Fibroblast of lung (primary cell): ENCODE measurements at regions not wholly inside any gene's neighbourhood (a gene's known extent, or its start where the extent isn't known, plus 50 kb on each side); places are given as distances from the start of the nearest gene placed in this dataset.

Source experiments
- EZH2 ChIP-seq: IDR thresholded peaks from 2 replicates; pipeline ENCODE4 v1.5.1; 2012; ENCODE audit warnings: low read length, control low read depth, mild to moderate bottlenecking; ENCODE audit errors: missing control alignments
- TF ChIP-seq, protein P1 (sequence below), 2 donors: IDR thresholded peaks in 1 of 2; conservative IDR thresholded peaks in 1 of 2; 1 replicate in 1 of 2; 2 replicates in 1 of 2; pipeline ENCODE4 v1.5.1; 2011 to 2012; ENCODE audit warnings: low read length in 2 of 2, control low read depth in 1 of 2, inconsistent platforms in 1 of 2, low read depth in 1 of 2, mild to moderate bottlenecking in 1 of 2

DNA sequence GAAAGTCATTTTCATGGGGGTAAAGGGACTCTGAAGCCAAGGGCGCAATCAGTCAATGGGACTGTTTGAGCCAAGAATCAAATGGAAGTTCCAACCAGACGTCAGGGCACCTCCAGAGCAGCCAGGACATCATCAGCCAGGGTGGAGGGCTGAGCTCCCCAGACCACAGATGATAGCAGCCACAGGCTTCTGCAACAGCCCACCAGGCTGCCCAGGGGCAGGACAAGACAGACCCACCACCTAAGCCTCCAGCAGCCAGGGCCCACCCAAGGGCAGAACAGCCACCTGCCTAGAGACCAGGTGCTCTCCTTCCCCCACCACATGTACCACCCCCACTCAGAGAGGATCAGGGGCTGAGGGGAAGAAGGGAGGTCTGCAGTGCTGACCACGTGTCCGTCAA, 53.8 kb upstream of the SLC66A3 start:
- TF ChIP-seq, protein P1, sequence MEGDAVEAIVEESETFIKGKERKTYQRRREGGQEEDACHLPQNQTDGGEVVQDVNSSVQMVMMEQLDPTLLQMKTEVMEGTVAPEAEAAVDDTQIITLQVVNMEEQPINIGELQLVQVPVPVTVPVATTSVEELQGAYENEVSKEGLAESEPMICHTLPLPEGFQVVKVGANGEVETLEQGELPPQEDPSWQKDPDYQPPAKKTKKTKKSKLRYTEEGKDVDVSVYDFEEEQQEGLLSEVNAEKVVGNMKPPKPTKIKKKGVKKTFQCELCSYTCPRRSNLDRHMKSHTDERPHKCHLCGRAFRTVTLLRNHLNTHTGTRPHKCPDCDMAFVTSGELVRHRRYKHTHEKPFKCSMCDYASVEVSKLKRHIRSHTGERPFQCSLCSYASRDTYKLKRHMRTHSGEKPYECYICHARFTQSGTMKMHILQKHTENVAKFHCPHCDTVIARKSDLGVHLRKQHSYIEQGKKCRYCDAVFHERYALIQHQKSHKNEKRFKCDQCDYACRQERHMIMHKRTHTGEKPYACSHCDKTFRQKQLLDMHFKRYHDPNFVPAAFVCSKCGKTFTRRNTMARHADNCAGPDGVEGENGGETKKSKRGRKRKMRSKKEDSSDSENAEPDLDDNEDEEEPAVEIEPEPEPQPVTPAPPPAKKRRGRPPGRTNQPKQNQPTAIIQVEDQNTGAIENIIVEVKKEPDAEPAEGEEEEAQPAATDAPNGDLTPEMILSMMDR (conservative IDR thresholded peaks at IDR 0.05 in 1 of 2, IDR thresholded peaks at IDR 0.05 in 1 of 2; ENCODE audit: low read depth in 1 of 2, low read length in 2 of 2) = no peak
- no peak for TF ChIP-seq EZH2
